BLaER1 treated with 17β-estradiol and CSF1 and Interleukin-3, amounts not matched to agents 10 nM and 100 nM (cell line): ENCODE measurements at regions not wholly inside any gene's neighbourhood (a gene's known extent, or its start where the extent isn't known, plus 50 kb on each side); places are given as distances from the start of the nearest gene placed in this dataset.

Experiments
- H3K27ac ChIP-seq, 11 experiments: shearing (Covaris generic); formaldehyde crosslinking; 2 replicates each; pipeline ENCODE4 v1.8.1; 2022
- H3K27me3 ChIP-seq, 11 experiments: shearing (Covaris generic); formaldehyde crosslinking; 2 replicates each; pipeline ENCODE4 v1.8.1; 2022
- H3K36me3 ChIP-seq, 11 experiments: shearing (Covaris generic); formaldehyde crosslinking; 2 replicates each; pipeline ENCODE4 v1.8.1; 2022
- H3K4me1 ChIP-seq, 10 experiments: shearing (Covaris generic); formaldehyde crosslinking; 2 replicates each; pipeline ENCODE4 v1.8.1; 2022
- H3K4me2 ChIP-seq, 11 experiments: shearing (Covaris generic); formaldehyde crosslinking; 2 replicates each; pipeline ENCODE4 v1.8.1; 2022
- H3K4me3 ChIP-seq, 10 experiments: shearing (Covaris generic); formaldehyde crosslinking; 2 replicates each; pipeline ENCODE4 v1.8.1; 2022
- H3K9ac ChIP-seq, 11 experiments: shearing (Covaris generic); formaldehyde crosslinking; 2 replicates each; pipeline ENCODE4 v1.8.1; 2022
- H3K9me3 ChIP-seq, 11 experiments: shearing (Covaris generic); formaldehyde crosslinking; replicated peaks in 1 of 11; 2 replicates each; pipeline ENCODE4 v1.8.1; 2022
- H4K20me1 ChIP-seq, 11 experiments: shearing (Covaris generic); formaldehyde crosslinking; 2 replicates each; pipeline ENCODE4 v1.8.1; 2022
- Cebpa-rat ChIP-seq, 11 experiments: shearing (Covaris generic); IDR thresholded peaks; 2 replicates each; pipeline ENCODE4 v1.8.1; 2022

- H3K27me3 ChIP-seq = no peaks in the 10 kb centered on the region
- H3K9ac ChIP-seq = no peak overlapping the region
- no peaks in the 10 kb centered on the region for H4K20me1 ChIP-seq
- peaks cover 2 to 22% (median 15%) of the 10 kb centered on the region in 11 experiments; a peak in 18 of 22 replicates for H3K9me3 ChIP-seq
- peaks cover 12 to 40% (median 17%) of the 10 kb centered on the region in 10 experiments; a peak in 19 of 20 replicates for H3K4me1 ChIP-seq
- no peak overlapping the region for H3K4me2 ChIP-seq
- H3K4me3 ChIP-seq = no peak overlapping the region
- H3K36me3 ChIP-seq = no peaks in the 10 kb centered on the region
- H3K27ac ChIP-seq = no peak overlapping the region
- no peak for TF ChIP-seq Cebpa-rat (IDR thresholded peaks at IDR 0.05)
Observed at GRCh38 chr3:177278016-177278415, 80.7 kb upstream of the TBL1XR1 start.

- H3K9me3 ChIP-seq = peaks cover 0 to 22% (median 13%) of the 10 kb centered on the region in 11 experiments; a peak in 15 of 22 replicates
- TF ChIP-seq Cebpa-rat (IDR thresholded peaks at IDR 0.05) = no peak
- H4K20me1 ChIP-seq = no peaks in the 10 kb centered on the region
- no peak overlapping the region for H3K4me3 ChIP-seq
- peaks cover 12 to 53% (median 20%) of the 10 kb centered on the region in 10 experiments; a peak in 19 of 20 replicates for H3K4me1 ChIP-seq
- H3K27ac ChIP-seq = no peak overlapping the region
- H3K4me2 ChIP-seq = no peak overlapping the region
- H3K9ac ChIP-seq = no peak overlapping the region
- H3K27me3 ChIP-seq = no peaks in the 10 kb centered on the region
- H3K36me3 ChIP-seq = no peaks in the 10 kb centered on the region
Observed at GRCh38 chr3:177279118-177279815, 82.0 kb upstream of the TBL1XR1 start.

GRCh38 chr3:177281292-177282118 lies 84.2 kb upstream of the TBL1XR1 start:
- H3K4me2 ChIP-seq = peak overlapping the region; percentile 0 to 77 (median 39); a peak in 18 of 22 replicates

DNA sequence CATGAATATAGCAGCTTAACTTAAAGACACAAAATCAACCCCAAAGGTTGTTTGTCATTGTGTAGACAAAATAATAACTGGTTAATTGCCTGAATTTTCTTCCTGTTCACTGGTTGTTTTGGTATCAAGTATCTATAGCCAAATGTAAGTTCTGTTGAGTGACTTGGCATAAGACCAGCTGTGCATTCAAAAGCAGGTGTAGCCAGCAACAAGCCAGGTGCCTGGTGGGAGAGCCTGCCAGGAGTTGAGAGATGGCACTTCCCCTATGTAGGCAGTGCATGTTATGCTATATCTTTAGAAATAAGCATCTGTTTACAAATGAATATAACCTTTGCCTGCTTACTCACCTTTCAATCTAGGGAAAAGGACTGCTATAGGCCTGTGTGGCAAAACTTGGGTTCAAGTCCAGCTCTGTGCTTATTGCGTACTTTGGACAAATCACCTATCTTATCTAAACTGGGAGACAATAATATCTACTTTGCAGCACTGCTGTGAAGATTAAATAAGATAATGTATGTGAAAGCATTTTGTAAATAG lies 84.9 kb upstream of the TBL1XR1 start:
- Histone ChIP-seq H3K27ac (peak overlapping the region in 5 of 11 experiments; percentile 24 to 70 (median 52); a peak in 8 of 22 replicates), H4K20me1 (no peaks in the 10 kb centered on the region), H3K36me3 (no peaks in the 10 kb centered on the region), H3K27me3 (no peaks in the 10 kb centered on the region), H3K4me3 (no peak overlapping the region), H3K4me2 (peak overlapping the region in 10 of 11 experiments; percentile 0 to 77 (median 40); a peak in 11 of 22 replicates), H3K9me3 (peaks cover 0 to 26% (median 13%) of the 10 kb centered on the region in 11 experiments; a peak in 15 of 22 replicates), H3K4me1 (peaks cover 12 to 73% (median 22%) of the 10 kb centered on the region in 10 experiments; a peak in 19 of 20 replicates), H3K9ac (no peak overlapping the region; a peak in 1 of 22 replicates)
- TF ChIP-seq Cebpa-rat (IDR thresholded peaks at IDR 0.05) = no peak

More at GRCh38 chr3:177281292-177282118, 84.2 kb upstream of the TBL1XR1 start:
- no peak for TF ChIP-seq Cebpa-rat (IDR thresholded peaks at IDR 0.05)
- peak overlapping the region in 7 of 11 experiments; percentile 5 to 72 (median 52); a peak in 13 of 22 replicates for H3K27ac ChIP-seq
- H3K4me3 ChIP-seq = no peak overlapping the region; a peak in 2 of 20 replicates
- H3K4me1 ChIP-seq = peaks cover 12 to 67% (median 22%) of the 10 kb centered on the region in 10 experiments; a peak in 19 of 20 replicates
- H3K36me3 ChIP-seq = no peaks in the 10 kb centered on the region
- no peaks in the 10 kb centered on the region for H4K20me1 ChIP-seq
- no peaks in the 10 kb centered on the region for H3K27me3 ChIP-seq
- H3K9me3 ChIP-seq = peaks cover 0 to 26% (median 13%) of the 10 kb centered on the region in 11 experiments; a peak in 15 of 22 replicates
- peak overlapping the region in 3 of 11 experiments; percentile 2 to 44 (median 25); a peak in 3 of 22 replicates for H3K9ac ChIP-seq

DNA sequence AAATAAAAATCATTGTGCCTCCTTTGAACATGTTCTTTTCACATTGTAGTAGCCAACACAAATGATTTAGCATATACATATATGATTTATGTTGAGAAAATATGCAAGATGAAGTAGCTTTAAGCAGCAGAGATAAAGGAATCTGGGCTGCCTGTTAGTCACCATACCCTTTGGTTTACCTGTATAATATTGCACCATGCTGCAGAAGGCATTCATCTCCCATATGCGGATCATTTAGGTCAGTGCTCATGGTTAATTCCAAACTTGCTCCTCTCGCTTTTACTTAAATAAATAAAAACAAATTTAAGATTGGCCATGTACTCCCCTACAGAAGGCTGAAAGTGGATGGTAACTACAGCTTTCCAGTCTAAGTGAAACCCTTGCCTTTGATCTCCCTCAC lies 86.7 kb upstream of the TBL1XR1 start:
- no peak for TF ChIP-seq Cebpa-rat (IDR thresholded peaks at IDR 0.05)
- peak overlapping the region in 5 of 11 experiments; percentile 47 to 77 (median 54); a peak in 8 of 22 replicates for H3K27ac ChIP-seq
- peaks cover 0 to 26% (median 13%) of the 10 kb centered on the region in 11 experiments; a peak in 17 of 22 replicates for H3K9me3 ChIP-seq
- no peaks in the 10 kb centered on the region for H3K27me3 ChIP-seq
- peak overlapping the region in 3 of 11 experiments; percentile 23 to 54 (median 31); a peak in 2 of 22 replicates for H3K9ac ChIP-seq
- peak overlapping the region in 6 of 11 experiments; percentile 2 to 76 (median 64); a peak in 10 of 22 replicates for H3K4me2 ChIP-seq
- H3K4me1 ChIP-seq = peaks cover 12 to 91% (median 22%) of the 10 kb centered on the region in 10 experiments; a peak in 19 of 20 replicates
- no peaks in the 10 kb centered on the region for H4K20me1 ChIP-seq
- H3K36me3 ChIP-seq = no peaks in the 10 kb centered on the region
- H3K4me3 ChIP-seq = no peak overlapping the region

- Histone ChIP-seq H3K4me2 (peak overlapping the region in 6 of 11 experiments; percentile 2 to 76 (median 64); a peak in 11 of 22 replicates), H3K27me3 (no peaks in the 10 kb centered on the region), H3K9ac (peak overlapping the region in 3 of 11 experiments; percentile 23 to 57 (median 31); a peak in 3 of 22 replicates), H3K27ac (peak overlapping the region in 7 of 11 experiments; percentile 4 to 77 (median 54); a peak in 10 of 22 replicates), H3K9me3 (peaks cover 0 to 25% (median 13%) of the 10 kb centered on the region in 11 experiments; a peak in 17 of 22 replicates), H3K4me3 (no peak overlapping the region), H4K20me1 (no peaks in the 10 kb centered on the region), H3K4me1 (peaks cover 12 to 92% (median 22%) of the 10 kb centered on the region in 10 experiments; a peak in 19 of 20 replicates), H3K36me3 (no peaks in the 10 kb centered on the region)
- TF ChIP-seq Cebpa-rat (IDR thresholded peaks at IDR 0.05) = peak in 3 of 11 experiments; percentile 17 to 49 (median 38); a peak in 4 of 22 replicates
Observed at GRCh38 chr3:177284383-177284881, 87.2 kb upstream of the TBL1XR1 start.

GRCh38 chr3:177286034-177286433 lies 88.8 kb upstream of the TBL1XR1 start:
- H3K27me3 ChIP-seq = no peaks in the 10 kb centered on the region
- H3K4me2 ChIP-seq = no peak overlapping the region; a peak in 1 of 22 replicates
- no peak overlapping the region for H3K9ac ChIP-seq
- no peak for TF ChIP-seq Cebpa-rat (IDR thresholded peaks at IDR 0.05)
- H3K4me3 ChIP-seq = no peak overlapping the region
- H3K27ac ChIP-seq = no peak overlapping the region
- peaks cover 0 to 9% (median 3%) of the 10 kb centered on the region in 11 experiments; a peak in 14 of 22 replicates for H3K9me3 ChIP-seq
- peaks cover 13 to 93% (median 26%) of the 10 kb centered on the region in 10 experiments for H3K4me1 ChIP-seq
- no peaks in the 10 kb centered on the region for H3K36me3 ChIP-seq
- no peaks in the 10 kb centered on the region for H4K20me1 ChIP-seq

- H3K4me2 ChIP-seq = peak overlapping the region in 3 of 11 experiments; percentile 23 to 51 (median 49); a peak in 4 of 22 replicates
- peak overlapping the region in 3 of 11 experiments; percentile 2 to 37 (median 35); a peak in 5 of 22 replicates for H3K27ac ChIP-seq
Observed at GRCh38 chr3:177287231-177287630, 89.9 kb upstream of the TBL1XR1 start.

More at GRCh38 chr3:177287231-177287630, 89.9 kb upstream of the TBL1XR1 start:
- Histone ChIP-seq H3K27me3 (no peaks in the 10 kb centered on the region), H3K4me1 (peaks cover 2 to 83% (median 14%) of the 10 kb centered on the region in 10 experiments; a peak in 18 of 20 replicates), H3K9ac (no peak overlapping the region; a peak in 1 of 22 replicates), H4K20me1 (no peaks in the 10 kb centered on the region), H3K4me3 (no peak overlapping the region), H3K36me3 (no peaks in the 10 kb centered on the region), H3K9me3 (peaks cover 0 to 6% (median 0%) of the 10 kb centered on the region in 11 experiments; a peak in 3 of 22 replicates)
- TF ChIP-seq Cebpa-rat (IDR thresholded peaks at IDR 0.05) = no peak
